HEK293T (cell line): ENCODE measurements at regions not wholly inside any gene's neighbourhood (a gene's known extent, or its start where the extent isn't known, plus 50 kb on each side); places are given as distances from the start of the nearest gene placed in this dataset.

Experiments used
- CTCF ChIA-PET: fragments of 350-600 bp; formaldehyde crosslinking; extraction: SDS; loops from one replicate; lab custom pipeline; 2021; ENCODE audit warnings: antibody characterized with exemption, inconsistent platforms; lab: Yijun Ruan, JAX
- POLR2A ChIA-PET: fragments of 350-600 bp; formaldehyde crosslinking; extraction: SDS; loops from one replicate; lab custom pipeline; 2020; ENCODE audit warnings: antibody characterized with exemption, inconsistent platforms; lab: Yijun Ruan, JAX
- DNase-seq: peaks from one replicate; pipeline ENCODE4 v3.0.0; 2012; ENCODE audit warnings: mixed read lengths; ENCODE audit errors: extremely low spot score
- ARNT ChIP-seq: fragments of 450-650 bp; IDR thresholded peaks from 2 replicates; pipeline ENCODE4 v1.6.1; 2017; ENCODE audit warnings: mild to moderate bottlenecking
- BHLHE40 ChIP-seq: fragments of 450-650 bp; IDR thresholded peaks from 2 replicates; pipeline ENCODE4 v1.6.1; 2016; ENCODE audit warnings: mild to moderate bottlenecking, moderate library complexity, borderline replicate concordance
- CTBP1 ChIP-seq: fragments of 450-650 bp; IDR thresholded peaks from 2 replicates; pipeline ENCODE4 v1.6.1; 2016; ENCODE audit warnings: borderline replicate concordance
- ELF4 ChIP-seq: fragments of 450-650 bp; IDR thresholded peaks from 2 replicates; pipeline ENCODE4 v1.6.1; 2017; ENCODE audit warnings: antibody characterized with exemption
- FOXA1 ChIP-seq: fragments of 450-650 bp; IDR thresholded peaks from 2 replicates; pipeline ENCODE4 v1.6.1; 2016; ENCODE audit warnings: mild to moderate bottlenecking
- FOXK2 ChIP-seq: fragments of 450-650 bp; IDR thresholded peaks from 2 replicates; pipeline ENCODE4 v1.6.1; 2016; ENCODE audit warnings: mild to moderate bottlenecking
- FOXM1 ChIP-seq: fragments of 450-650 bp; IDR thresholded peaks from 2 replicates; pipeline ENCODE4 v1.6.1; 2017; ENCODE audit warnings: mild to moderate bottlenecking, borderline replicate concordance
- HDGF ChIP-seq: fragments of 450-650 bp; IDR thresholded peaks from 2 replicates; pipeline ENCODE4 v1.6.1; 2017; ENCODE audit warnings: antibody characterized with exemption, borderline replicate concordance
- L3MBTL2 ChIP-seq: fragments of 450-650 bp; conservative IDR thresholded peaks from 2 replicates; pipeline ENCODE4 v1.6.1; 2016; ENCODE audit warnings: mild to moderate bottlenecking
- LEF1 ChIP-seq: fragments of 450-650 bp; IDR thresholded peaks from 2 replicates; pipeline ENCODE4 v1.6.1; 2017; ENCODE audit warnings: mild to moderate bottlenecking, borderline replicate concordance
- NFRKB ChIP-seq: fragments of 450-650 bp; IDR thresholded peaks from 2 replicates; pipeline ENCODE4 v1.6.1; 2016; ENCODE audit warnings: mild to moderate bottlenecking, moderate library complexity
- PKNOX1 ChIP-seq: fragments of 450-650 bp; IDR thresholded peaks from 2 replicates; pipeline ENCODE4 v1.6.1; 2016
- SP1 ChIP-seq: fragments of 450-650 bp; IDR thresholded peaks from 2 replicates; pipeline ENCODE4 v1.6.1; 2017
- SUZ12 ChIP-seq: fragments of 450-650 bp; IDR thresholded peaks from 2 replicates; pipeline ENCODE4 v1.6.1; 2016; ENCODE audit warnings: mild to moderate bottlenecking
- TARDBP ChIP-seq: fragments of 450-650 bp; IDR thresholded peaks from 2 replicates; pipeline ENCODE4 v1.6.1; 2016
- ZNF384 ChIP-seq: fragments of 450-650 bp; IDR thresholded peaks from 2 replicates; pipeline ENCODE4 v1.6.1; 2016

- ChIA-PET POLR2A (no interaction called here), CTCF (interaction anchor here (1.2 kb wide), 1 partner anchor 79 kb away, joined by 3 read pairs; no protein-coding TSS in a partner anchor)
- DNase-seq = no peak
- TF ChIP-seq SUZ12 = no peak
Measured at GRCh38 chr9:96138616-96139015, 163.4 kb downstream of the HSD17B3 start.

- CTCF ChIA-PET = no interaction called here
- TF ChIP-seq ELF4 (no peak), L3MBTL2 (no peak), HDGF (no peak), FOXM1 (no peak), TARDBP (no peak), PKNOX1 (no peak), SUZ12 (no peak), NFRKB (no peak), SP1 (no peak), ZNF384 (no peak), FOXA1 (no peak), LEF1 (no peak)
- POLR2A ChIA-PET = no interaction called here
- DNase-seq = no peak
Measured at GRCh38 chr9:96137671-96138429, 164.1 kb downstream of the HSD17B3 start.

GRCh38 chr9:96136992-96137670, 164.8 kb downstream of the HSD17B3 start:
- CTCF ChIA-PET = no interaction called here
- no peak for DNase-seq
- no peak for TF ChIP-seq SP1
- TF ChIP-seq NFRKB = no peak
- TF ChIP-seq FOXK2 = no peak
- TF ChIP-seq BHLHE40 = no peak
- no peak for TF ChIP-seq FOXA1
- POLR2A ChIA-PET = no interaction called here

GRCh38 chr9:96135753-96136290, 166.2 kb downstream of the HSD17B3 start:
- TF ChIP-seq CTBP1 = no peak
- no peak for TF ChIP-seq L3MBTL2
- no peak for TF ChIP-seq PKNOX1
- TF ChIP-seq SUZ12 = no peak
- no peak for DNase-seq
- POLR2A ChIA-PET = no interaction called here
- CTCF ChIA-PET = no interaction called here

- ChIA-PET CTCF (no interaction called here), POLR2A (no interaction called here)
- DNase-seq = no peak
- TF ChIP-seq CTBP1 (no peak), ELF4 (no peak), FOXA1 (no peak), ZNF384 (no peak), HDGF (no peak), PKNOX1 (no peak), FOXM1 (no peak), TARDBP (no peak), FOXK2 (no peak), SP1 (no peak), LEF1 (no peak), SUZ12 (no peak)
Measured at GRCh38 chr9:96135076-96135752, 166.8 kb downstream of the HSD17B3 start.

GRCh38 chr9:96133321-96134021, 168.5 kb downstream of the HSD17B3 start:
- ChIA-PET CTCF (no interaction called here), POLR2A (no interaction called here)
- DNase-seq = no peak
- no peak for TF ChIP-seq LEF1
- TF ChIP-seq TARDBP = no peak
- TF ChIP-seq ELF4 = no peak
- TF ChIP-seq CTBP1 = no peak
- no peak for TF ChIP-seq SP1
- TF ChIP-seq BHLHE40 = no peak
- TF ChIP-seq FOXA1 = no peak
- TF ChIP-seq FOXK2 = no peak
- TF ChIP-seq L3MBTL2 = no peak
- no peak for TF ChIP-seq HDGF
- no peak for TF ChIP-seq NFRKB
- no peak for TF ChIP-seq ZNF384
- no peak for TF ChIP-seq ARNT
- TF ChIP-seq SUZ12 = no peak
- no peak for TF ChIP-seq FOXM1
